22Rv1 (cell line): ENCODE measurements at regions not wholly inside any gene's neighbourhood (a gene's known extent, or its start where the extent isn't known, plus 50 kb on each side); places are given as distances from the start of the nearest gene placed in this dataset.

ENCODE experiments used
- H3K27ac ChIP-seq: fragments of 450-650 bp; 2 replicates; pipeline ENCODE4 v1.5.1; 2017
- CTCF ChIP-seq: fragments of 450-650 bp; IDR thresholded peaks from 2 replicates; pipeline ENCODE4 v1.5.1; 2017; ENCODE audit warnings: mild to moderate bottlenecking
- ZFX ChIP-seq: fragments of 450-650 bp; IDR thresholded peaks from 2 replicates; pipeline ENCODE4 v1.6.1; 2017; ENCODE audit warnings: antibody characterized with exemption, borderline replicate concordance

GRCh38 chr12:66905201-66905600 is 226.3 kb upstream of the GRIP1 start:
- TF ChIP-seq ZFX (no peak), CTCF (no peak)

GRCh38 chr12:66910366-66910974 is 231.6 kb upstream of the GRIP1 start:
- TF ChIP-seq ZFX, result no peak
- TF ChIP-seq CTCF, result no peak
- H3K27ac ChIP-seq, result no peak overlapping the region

More at GRCh38 chr12:66905201-66905600, 226.3 kb upstream of the GRIP1 start:
- no peak overlapping the region for H3K27ac ChIP-seq

GRCh38 chr12:66915306-66915904 is 236.5 kb upstream of the GRIP1 start:
- TF ChIP-seq ZFX (no peak), CTCF (no peak)
- H3K27ac ChIP-seq, result no peak overlapping the region

GRCh38 chr12:66916189-66916588 is 237.3 kb upstream of the GRIP1 start:
- no peak for TF ChIP-seq CTCF
- no peak overlapping the region for H3K27ac ChIP-seq

- H3K27ac ChIP-seq, result no peak overlapping the region
Observed at GRCh38 chr12:66919466-66919865, 240.6 kb upstream of the GRIP1 start.

GRCh38 chr12:66920205-66920604 is 241.3 kb upstream of the GRIP1 start:
- H3K27ac ChIP-seq, result no peak overlapping the region
- no peak for TF ChIP-seq CTCF

More at GRCh38 chr12:66919466-66919865, 240.6 kb upstream of the GRIP1 start:
- TF ChIP-seq ZFX (no peak), CTCF (no peak)

GRCh38 chr12:66921151-66921550 is 242.3 kb upstream of the GRIP1 start:
- H3K27ac ChIP-seq, result no peak overlapping the region
- TF ChIP-seq ZFX, result no peak

- no peak for TF ChIP-seq ZFX
- TF ChIP-seq CTCF, result no peak
- H3K27ac ChIP-seq, result no peak overlapping the region
Observed at GRCh38 chr12:66925083-66925482, 246.2 kb upstream of the GRIP1 start.
